A549 (cell line): ENCODE measurements at regions not wholly inside any gene's neighbourhood (a gene's known extent, or its start where the extent isn't known, plus 50 kb on each side); places are given as distances from the start of the nearest gene placed in this dataset.

ENCODE experiments used
- CTCF ChIP-seq: fragments of >200 bp; sonication (Bioruptor Twin); formaldehyde crosslinking; IDR thresholded peaks from 3 replicates; pipeline ENCODE4 v1.5.1; 2016
- EP300 ChIP-seq, 2 experiments: fragments of >200 bp; sonication (Bioruptor Twin); formaldehyde crosslinking; IDR thresholded peaks; 2 replicates in 1 of 2; 3 replicates in 1 of 2; pipeline ENCODE4 v1.6.1; 2016 to 2017
- HMGXB4 ChIP-seq: fragments of 250-450 bp; sonication (Bioruptor Pico); IDR thresholded peaks from 2 replicates; pipeline ENCODE4 v1.5.0; 2021; ENCODE audit warnings: mild to moderate bottlenecking, moderate library complexity, borderline replicate concordance
- HOXB13 ChIP-seq: fragments of 250-450 bp; sonication (Bioruptor Pico); IDR thresholded peaks from 2 replicates; pipeline ENCODE4 v1.5.0; 2020; ENCODE audit warnings: low read depth, mild to moderate bottlenecking, moderate library complexity
- MAZ ChIP-seq: fragments of 150-350 bp; IDR thresholded peaks from 2 replicates; pipeline ENCODE4 v1.6.1; 2014; ENCODE audit warnings: antibody characterized with exemption, low read depth, low read length, borderline replicate concordance
- NFE2L2 ChIP-seq: fragments of 150-350 bp; conservative IDR thresholded peaks from 2 replicates; pipeline ENCODE4 v1.6.1; 2014; ENCODE audit warnings: low read length
- POLR2A ChIP-seq: IDR thresholded peaks from 2 replicates; pipeline ENCODE4 v1.6.1; 2012; ENCODE audit warnings: mild to moderate bottlenecking, low read length
- POLR2AphosphoS2 ChIP-seq: conservative IDR thresholded peaks from 2 replicates; pipeline ENCODE4 v1.6.1; 2012; ENCODE audit warnings: low read length, improper control_type of control experiment, inconsistent platforms
- RAD21 ChIP-seq, 2 experiments: fragments of >200 bp in 1 of 2; sonication (Bioruptor Twin) in 1 of 2; formaldehyde crosslinking in 1 of 2; IDR thresholded peaks in 1 of 2; conservative IDR thresholded peaks in 1 of 2; 2 replicates in 1 of 2; 3 replicates in 1 of 2; pipeline ENCODE4 v1.6.1; 2012 to 2018; ENCODE audit warnings: inconsistent platforms in 1 of 2
- REST ChIP-seq: fragments of 200-600 bp; sonication (generic); IDR thresholded peaks from 2 replicates; pipeline ENCODE4 v1.6.1; 2016; ENCODE audit warnings: antibody characterized with exemption, mild to moderate bottlenecking, moderate library complexity
- RFX5 ChIP-seq: fragments of 450-650 bp; IDR thresholded peaks from 2 replicates; pipeline ENCODE4 v1.7.1; 2014; ENCODE audit warnings: antibody characterized with exemption, mild to moderate bottlenecking, moderate library complexity
- TFCP2L1 ChIP-seq: fragments of 250-450 bp; sonication (Bioruptor Pico); IDR thresholded peaks from 2 replicates; pipeline ENCODE4 v1.5.0; 2021; ENCODE audit warnings: mild to moderate bottlenecking
- USF2 ChIP-seq: fragments of 450-650 bp; IDR thresholded peaks from 2 replicates; pipeline ENCODE4 v1.6.1; 2014; ENCODE audit warnings: antibody characterized with exemption

- TF ChIP-seq TFCP2L1 (CRISPR knock-in tag) = no peak
- TF ChIP-seq CTCF = no peak
- no peak for TF ChIP-seq HOXB13 (CRISPR knock-in tag)
- TF ChIP-seq HMGXB4 (CRISPR knock-in tag) = no peak
- no peak for TF ChIP-seq POLR2AphosphoS2
- no peak for TF ChIP-seq POLR2A
- no peak for TF ChIP-seq REST
- TF ChIP-seq MAZ = no peak
- no peak for TF ChIP-seq RFX5
- no peak for TF ChIP-seq USF2
- TF ChIP-seq RAD21 (conservative IDR thresholded peaks at IDR 0.05 in 1 of 2, IDR thresholded peaks at IDR 0.05 in 1 of 2) = no peak
- no peak for TF ChIP-seq EP300 (IDR thresholded peaks at IDR 0.05)
- no peak for TF ChIP-seq NFE2L2
These were observed 166.1 kb upstream of the KLF8 start for GRCh38 chrX:56066016-56066415.
